SHP77 (cell line): ENCODE measurements at regions not wholly inside any gene's neighbourhood (a gene's known extent, or its start where the extent isn't known, plus 50 kb on each side); places are given as distances from the start of the nearest gene placed in this dataset.
"Not testable (repeated sequence)": the region's sequence is repeated elsewhere in the genome, so short reads cannot be mapped to it uniquely, and the experiment has no call there.

Experiments
- DNase-seq, 2 experiments: peaks; one replicate each; lab custom pipeline; 2025; lab: John Stamatoyannopoulos, UW

DNA sequence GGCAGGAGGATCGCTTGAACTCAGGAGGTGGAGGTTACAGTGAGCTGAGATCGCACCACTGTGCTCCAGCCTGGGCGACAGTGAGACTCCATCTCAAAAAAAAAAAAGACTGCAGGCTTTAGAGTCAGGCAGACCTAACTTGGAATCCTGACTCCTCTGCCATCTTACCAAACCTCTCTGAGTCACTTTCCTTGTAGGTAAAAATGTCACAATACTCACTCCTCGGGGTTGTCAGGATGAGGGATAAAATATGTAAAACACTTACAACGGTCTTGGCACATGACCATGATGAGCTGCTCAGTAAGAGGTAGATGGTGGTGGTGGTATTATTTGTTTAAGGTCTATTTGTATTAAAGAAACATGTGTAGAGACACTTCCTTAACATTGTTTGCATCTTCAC lies 154.1 kb upstream of the PDE1C start:
- DNase-seq = no peak

DNA sequence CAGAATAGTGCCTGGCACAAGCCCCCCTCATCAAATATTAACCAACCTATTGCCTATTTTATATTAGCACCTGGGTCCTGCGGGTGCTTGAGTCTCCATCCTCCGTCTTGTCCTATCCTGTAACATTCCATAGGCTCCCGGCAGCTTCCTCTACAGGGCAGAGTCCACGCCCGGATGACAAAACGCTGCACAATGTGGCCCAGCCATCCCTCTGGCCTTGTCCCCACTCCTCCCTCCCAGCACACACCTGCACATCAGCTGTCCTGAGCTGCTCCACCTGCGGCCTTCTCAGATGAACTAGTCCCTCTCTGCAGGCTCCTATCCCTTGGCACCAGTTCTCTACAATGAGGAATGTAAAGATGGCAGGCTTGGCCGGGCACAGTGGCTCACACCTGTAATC lies 153.5 kb upstream of the PDE1C start:
- no peak for DNase-seq

- no peak for DNase-seq
Measured at GRCh38 chr7:32223071-32223650, 153.0 kb upstream of the PDE1C start.

- DNase-seq = no peak
Measured at GRCh38 chr7:32222251-32222900, 152.2 kb upstream of the PDE1C start.

- DNase-seq = no peak
Measured at GRCh38 chr7:32221736-32222135, 151.5 kb upstream of the PDE1C start.

DNA sequence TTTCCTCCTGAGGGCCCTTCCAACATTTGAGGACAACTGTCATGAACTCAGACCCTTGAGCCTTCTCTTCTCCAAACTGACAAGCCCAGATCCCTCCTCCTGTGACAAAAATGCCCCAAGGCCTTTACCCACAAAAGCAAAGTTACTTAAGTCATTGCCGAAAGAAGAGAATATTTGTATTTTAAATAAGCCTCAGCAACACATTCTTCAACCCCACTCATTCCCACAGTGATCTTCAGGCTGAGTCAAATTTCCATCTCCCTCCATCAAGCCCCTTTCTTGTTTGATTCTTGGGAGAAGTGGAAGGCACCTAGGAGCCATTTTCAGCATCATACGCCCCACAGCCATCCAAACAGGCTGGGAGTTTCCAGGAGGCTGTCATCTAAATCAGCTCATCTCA lies 150.8 kb upstream of the PDE1C start:
- DNase-seq = no peak

GRCh38 chr7:32219831-32220230 lies 149.6 kb upstream of the PDE1C start:
- DNase-seq = not testable (repeated sequence)

DNA sequence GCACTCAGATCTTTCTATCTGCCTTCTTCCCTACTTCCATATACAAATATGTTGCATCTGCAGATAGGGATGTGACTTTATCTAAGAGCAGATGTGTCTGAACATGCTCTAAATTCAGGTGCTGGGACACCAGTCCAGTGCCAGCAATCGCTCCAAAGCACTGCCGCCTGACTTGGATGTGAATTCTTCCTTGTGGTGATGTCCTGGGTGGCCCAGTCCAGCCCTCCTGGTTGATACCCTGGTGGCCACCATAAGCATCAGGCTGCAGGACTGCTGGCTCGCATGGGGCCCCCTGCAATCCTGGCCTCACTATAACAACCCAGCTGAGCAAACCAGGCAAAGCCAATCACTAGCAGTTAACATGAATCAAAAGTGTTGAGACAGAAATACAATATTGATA lies 149.2 kb upstream of the PDE1C start:
- no peak for DNase-seq

- no peak for DNase-seq
Measured at GRCh38 chr7:32218741-32219288, 148.6 kb upstream of the PDE1C start.

DNA sequence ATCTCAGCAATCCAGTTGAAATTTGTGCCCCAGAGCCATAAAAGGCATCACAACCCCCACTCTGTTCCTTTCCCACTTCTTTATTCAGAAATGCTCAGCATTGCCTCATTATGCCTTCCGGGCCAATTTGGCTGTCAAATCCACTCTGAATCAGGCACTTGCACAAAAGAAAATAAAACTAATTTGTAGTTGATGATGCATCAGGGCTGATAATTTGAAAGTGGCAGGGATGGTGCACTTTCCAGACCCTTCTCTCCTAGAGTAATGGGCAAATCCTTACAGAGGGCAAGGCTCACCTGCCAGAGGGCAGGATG lies 147.9 kb upstream of the PDE1C start:
- DNase-seq = no peak

- DNase-seq = no peak
Measured at GRCh38 chr7:32217341-32218153, 147.3 kb upstream of the PDE1C start.

- no peak for DNase-seq
Measured at GRCh38 chr7:32216759-32217158, 146.6 kb upstream of the PDE1C start.

- no peak for DNase-seq
Measured at GRCh38 chr7:32215697-32216096, 145.5 kb upstream of the PDE1C start.

- DNase-seq = no peak
Measured at GRCh38 chr7:32214913-32215312, 144.7 kb upstream of the PDE1C start.

DNA sequence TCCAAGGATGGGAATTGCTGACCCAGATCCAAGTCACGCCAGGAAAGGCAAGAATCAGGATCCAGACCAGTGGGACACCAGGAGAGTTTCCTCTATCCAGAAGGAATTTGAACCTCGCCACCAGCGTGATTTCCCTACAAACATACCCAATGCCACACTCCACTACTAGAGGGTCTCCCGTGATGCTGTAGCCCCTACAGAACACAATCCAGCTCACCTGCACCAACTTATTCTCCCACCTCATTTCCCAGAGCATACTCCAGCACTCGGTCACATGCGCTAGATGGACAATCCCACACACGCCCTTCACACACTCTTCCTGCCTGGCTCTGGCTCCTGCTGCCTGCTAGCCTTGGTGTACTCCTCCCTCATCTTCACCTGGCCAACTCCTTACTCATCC lies 142.1 kb upstream of the PDE1C start:
- DNase-seq = no peak

- peak; percentile 66 to 69 for DNase-seq
Measured at GRCh38 chr7:32206987-32207386, 136.8 kb upstream of the PDE1C start.

- DNase-seq = no peak
Measured at GRCh38 chr7:32206488-32206887, 136.3 kb upstream of the PDE1C start.

DNA sequence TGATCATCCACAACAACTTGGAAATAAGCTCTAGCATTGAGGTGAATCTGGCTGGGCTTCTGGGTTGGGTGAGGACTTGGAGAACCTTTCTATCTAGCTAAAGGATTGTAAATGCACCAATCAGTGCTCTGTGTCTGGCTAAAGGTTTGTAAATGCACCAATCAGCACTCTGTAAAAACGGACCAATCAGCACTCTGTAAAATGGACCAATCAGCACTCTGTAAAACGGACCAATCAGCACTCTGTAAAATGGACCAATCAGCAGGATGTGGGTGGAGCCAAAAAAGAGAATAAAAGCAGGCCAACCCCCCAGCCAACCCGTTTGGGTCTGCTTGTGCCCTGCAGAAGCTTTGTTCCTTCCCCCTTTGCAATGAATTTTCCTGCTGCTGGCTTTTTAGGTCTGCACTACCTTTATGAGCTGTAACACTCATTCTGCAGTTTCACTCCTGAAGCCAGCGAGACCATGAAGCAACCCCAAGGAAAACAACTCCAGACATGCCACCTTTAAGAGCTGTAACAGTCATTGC lies 135.2 kb upstream of the PDE1C start:
- not testable (repeated sequence) for DNase-seq

GRCh38 chr7:32204361-32205018 lies 134.3 kb upstream of the PDE1C start:
- peak; percentile 95 to 96 for DNase-seq

DNA sequence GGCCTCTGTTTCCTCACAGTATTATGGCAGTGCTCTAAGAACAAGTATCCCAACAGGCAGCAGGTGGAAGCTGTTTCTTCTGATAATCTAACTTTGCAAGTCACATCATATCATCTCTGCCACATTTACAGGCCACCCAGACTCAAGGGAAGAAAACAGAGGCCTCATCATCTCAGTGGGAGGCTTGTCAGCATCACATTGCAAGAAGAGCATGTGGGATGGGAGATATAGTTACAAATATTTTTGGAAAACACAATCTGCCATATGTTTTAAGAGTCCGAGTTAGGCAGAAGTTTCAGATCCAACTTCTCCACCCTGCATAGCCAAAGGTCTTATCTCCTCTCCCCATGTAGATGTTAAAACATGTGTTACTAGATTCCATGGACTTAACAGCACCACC lies 130.4 kb upstream of the PDE1C start:
- DNase-seq = no peak

- DNase-seq = no peak
Measured at GRCh38 chr7:32194537-32194936, 124.3 kb upstream of the PDE1C start.

- DNase-seq = no peak
Measured at GRCh38 chr7:32191305-32191704, 121.1 kb upstream of the PDE1C start.
